Thyroid gland (tissue), 4 donors: ENCODE measurements at regions not wholly inside any gene's neighbourhood (a gene's known extent, or its start where the extent isn't known, plus 50 kb on each side); places are given as distances from the start of the nearest gene placed in this dataset.

Experiments
- POLR2A ChIP-seq, 2 donors: fragments of 450-650 bp; IDR thresholded peaks; one replicate each; pipeline ENCODE4 v1.6.1; 2017; ENCODE audit warnings: antibody characterized with exemption in 2 of 2, mild to moderate bottlenecking in 2 of 2, moderate library complexity in 1 of 2
- TF ChIP-seq, protein P1 (sequence below), 6 experiments: fragments of 200-600 bp in 3 of 6; fragments of 450-650 bp in 3 of 6; sonication (generic) in 3 of 6; IDR thresholded peaks; one replicate each; pipeline ENCODE4 v1.5.1; 2016 to 2019; ENCODE audit warnings: antibody characterized with exemption in 6 of 6, mild to moderate bottlenecking in 2 of 6, inconsistent platforms in 1 of 6, moderate library complexity in 1 of 6

DNA sequence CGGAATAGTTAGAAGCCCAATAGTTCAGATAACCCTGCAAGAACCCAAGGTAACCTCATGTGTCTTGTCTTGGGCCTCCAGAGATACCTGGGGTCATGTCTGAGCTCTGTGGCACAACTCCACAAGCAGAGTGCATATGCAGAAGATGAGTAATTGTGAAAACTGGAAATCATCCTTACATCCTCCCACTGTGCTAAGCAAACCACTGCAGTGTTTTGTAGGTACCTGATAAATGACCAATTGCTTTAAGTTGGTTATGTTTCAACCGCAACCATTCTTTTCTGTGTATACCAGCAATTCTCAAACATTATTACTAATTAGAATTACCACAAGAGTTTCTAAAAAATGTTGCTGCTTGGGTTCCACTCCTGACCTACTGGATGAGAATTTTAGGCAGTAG lies 73.2 kb downstream of the CBLL2 start:
- TF ChIP-seq, protein P1, sequence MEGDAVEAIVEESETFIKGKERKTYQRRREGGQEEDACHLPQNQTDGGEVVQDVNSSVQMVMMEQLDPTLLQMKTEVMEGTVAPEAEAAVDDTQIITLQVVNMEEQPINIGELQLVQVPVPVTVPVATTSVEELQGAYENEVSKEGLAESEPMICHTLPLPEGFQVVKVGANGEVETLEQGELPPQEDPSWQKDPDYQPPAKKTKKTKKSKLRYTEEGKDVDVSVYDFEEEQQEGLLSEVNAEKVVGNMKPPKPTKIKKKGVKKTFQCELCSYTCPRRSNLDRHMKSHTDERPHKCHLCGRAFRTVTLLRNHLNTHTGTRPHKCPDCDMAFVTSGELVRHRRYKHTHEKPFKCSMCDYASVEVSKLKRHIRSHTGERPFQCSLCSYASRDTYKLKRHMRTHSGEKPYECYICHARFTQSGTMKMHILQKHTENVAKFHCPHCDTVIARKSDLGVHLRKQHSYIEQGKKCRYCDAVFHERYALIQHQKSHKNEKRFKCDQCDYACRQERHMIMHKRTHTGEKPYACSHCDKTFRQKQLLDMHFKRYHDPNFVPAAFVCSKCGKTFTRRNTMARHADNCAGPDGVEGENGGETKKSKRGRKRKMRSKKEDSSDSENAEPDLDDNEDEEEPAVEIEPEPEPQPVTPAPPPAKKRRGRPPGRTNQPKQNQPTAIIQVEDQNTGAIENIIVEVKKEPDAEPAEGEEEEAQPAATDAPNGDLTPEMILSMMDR (IDR thresholded peaks at IDR 0.05) = no peak
- TF ChIP-seq POLR2A (IDR thresholded peaks at IDR 0.05) = no peak
